HG02981 (cell line): ENCODE measurements at regions not wholly inside any gene's neighbourhood (a gene's known extent, or its start where the extent isn't known, plus 50 kb on each side); places are given as distances from the start of the nearest gene placed in this dataset.

Experiments
- ATAC-seq: cut with Tn5 transposase; IDR thresholded peaks from one replicate; pipeline ENCODE4 v1.9.1; 2021; ENCODE audit warnings: mild to moderate bottlenecking, moderate library complexity; ENCODE audit not compliant: unreplicated experiment

DNA sequence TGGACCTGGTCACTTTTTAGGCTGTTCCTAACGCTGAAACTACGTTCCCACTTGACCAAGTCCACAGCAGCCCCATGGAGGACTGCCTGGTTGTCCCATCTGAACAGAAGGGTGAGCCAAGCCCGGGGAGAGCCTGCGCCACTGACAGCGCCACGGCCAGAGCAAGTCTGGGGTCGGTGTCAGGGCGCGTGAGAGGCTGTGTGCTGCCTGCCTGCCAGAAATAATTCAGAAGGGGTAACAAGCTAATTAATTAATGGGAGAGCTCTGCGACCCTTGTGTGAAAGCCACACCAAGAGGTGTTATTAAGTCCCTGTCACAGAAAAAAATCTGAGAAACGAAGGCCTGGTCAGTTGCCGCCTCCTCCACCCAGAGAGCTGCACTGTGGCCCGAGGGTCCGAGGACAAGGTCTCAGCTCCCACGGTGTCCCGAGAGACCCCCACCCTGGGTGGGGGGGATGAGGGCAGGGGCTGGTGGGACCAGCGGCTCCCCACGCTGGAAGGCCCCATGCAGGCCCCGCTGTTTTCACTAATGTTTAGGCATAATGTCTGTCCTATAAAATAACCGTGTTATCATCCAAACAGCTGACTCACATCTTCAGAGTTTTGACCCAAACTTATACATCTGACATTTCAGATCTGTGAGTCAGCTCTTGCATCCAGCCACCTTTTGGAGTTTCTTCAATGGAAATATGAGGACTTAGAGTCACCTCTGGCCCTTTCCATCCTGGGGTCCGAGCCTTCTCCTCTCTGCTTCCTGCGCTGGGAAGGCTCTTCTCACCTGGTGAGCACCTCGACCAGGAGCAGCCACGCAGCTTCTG is 58.5 kb downstream of the DLL1 start:
- no peak for ATAC-seq

DNA sequence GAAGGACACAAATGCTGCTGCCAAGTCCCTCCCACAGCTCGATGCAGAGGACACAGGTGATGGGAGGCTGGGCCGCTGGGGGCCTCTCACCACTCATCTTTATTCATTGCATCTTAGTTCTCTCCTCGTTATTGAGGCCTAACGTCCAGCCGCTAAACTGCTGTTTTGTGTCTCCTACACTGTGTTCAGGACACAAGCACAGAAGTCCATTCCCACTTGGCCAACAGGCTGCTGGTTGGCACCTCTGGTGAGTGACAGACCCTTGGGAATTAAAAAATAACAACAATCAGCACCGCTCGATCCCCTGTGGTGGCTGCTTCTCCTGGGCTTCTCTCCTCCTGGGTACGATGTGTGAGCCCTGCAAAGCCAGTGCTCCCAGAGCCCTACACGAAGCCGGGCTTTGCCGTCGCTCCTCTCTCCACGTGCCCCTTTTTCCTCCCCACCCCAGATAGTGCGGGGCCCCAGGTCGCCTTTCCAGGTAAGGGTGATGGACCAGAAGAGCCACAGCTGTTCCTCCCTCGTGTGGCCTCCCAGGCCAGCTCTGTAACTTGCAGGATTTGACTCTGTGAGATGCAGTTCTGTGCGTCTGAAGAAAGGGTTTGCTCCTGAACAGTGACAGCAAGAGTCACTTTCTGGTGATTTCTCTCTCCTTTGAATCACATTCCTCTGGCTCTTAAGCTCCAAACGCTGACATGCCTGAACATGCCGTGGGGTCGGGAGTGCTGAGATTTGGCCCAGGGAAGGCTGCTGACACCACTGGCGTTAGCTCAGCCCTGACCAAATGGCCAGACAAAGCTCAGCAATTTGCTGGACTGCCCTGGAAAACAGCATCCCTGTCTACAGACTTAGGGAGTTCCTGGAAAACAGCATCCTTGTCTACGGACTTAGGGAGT is 59.3 kb downstream of the DLL1 start:
- ATAC-seq: no peak

GRCh38 chr6:170230520-170231292 is 60.2 kb downstream of the DLL1 start:
- no peak for ATAC-seq

- ATAC-seq: no peak
Observed at GRCh38 chr6:170229851-170230519, 60.9 kb downstream of the DLL1 start.

GRCh38 chr6:170229396-170229795 is 61.5 kb downstream of the DLL1 start:
- no peak for ATAC-seq

DNA sequence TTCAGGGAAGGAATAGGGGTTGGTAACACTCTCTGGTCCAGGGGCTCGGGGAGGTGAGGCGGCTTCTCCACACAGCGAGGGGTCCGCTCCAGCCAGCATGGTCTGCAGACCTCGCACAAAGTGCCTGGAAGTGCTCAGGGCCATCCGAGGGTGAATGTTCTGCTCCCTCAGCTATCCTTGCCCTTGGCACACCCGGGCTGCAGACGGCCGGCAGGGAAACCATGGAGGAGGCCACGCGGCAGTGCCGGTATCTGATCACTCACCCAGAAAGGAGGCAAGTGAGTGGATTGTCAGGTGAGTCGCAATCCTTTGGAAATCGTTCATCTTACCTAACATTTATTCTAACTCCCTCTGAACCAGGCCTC is 62.0 kb downstream of the DLL1 start:
- ATAC-seq: no peak

GRCh38 chr6:170227996-170228945 is 62.6 kb downstream of the DLL1 start:
- no peak for ATAC-seq

DNA sequence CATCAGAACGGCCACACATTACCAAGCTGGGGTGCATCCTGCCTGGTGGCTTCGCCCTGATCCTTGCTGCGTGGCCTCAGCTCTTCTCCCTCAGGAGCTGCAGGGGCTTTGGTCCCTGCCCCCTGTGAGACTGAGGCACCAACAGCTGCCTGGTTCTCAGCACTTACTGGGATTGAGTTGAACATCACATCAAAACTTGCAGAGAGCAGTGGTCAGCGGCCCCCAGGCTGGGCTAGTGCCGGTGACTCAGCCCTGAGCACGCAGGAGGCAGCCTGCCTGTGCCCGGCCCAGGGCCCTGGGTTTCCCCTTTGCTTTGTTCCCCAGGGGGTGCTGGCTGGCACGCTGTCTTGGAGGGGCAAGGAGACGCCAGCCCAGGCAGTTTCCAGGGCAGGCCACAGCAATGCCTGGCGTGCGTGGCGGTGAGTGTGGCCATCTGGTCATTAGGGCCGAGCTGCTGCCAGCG is 63.3 kb downstream of the DLL1 start:
- ATAC-seq: no peak

- ATAC-seq: no peak
Observed at GRCh38 chr6:170226647-170227046, 64.2 kb downstream of the DLL1 start.

DNA sequence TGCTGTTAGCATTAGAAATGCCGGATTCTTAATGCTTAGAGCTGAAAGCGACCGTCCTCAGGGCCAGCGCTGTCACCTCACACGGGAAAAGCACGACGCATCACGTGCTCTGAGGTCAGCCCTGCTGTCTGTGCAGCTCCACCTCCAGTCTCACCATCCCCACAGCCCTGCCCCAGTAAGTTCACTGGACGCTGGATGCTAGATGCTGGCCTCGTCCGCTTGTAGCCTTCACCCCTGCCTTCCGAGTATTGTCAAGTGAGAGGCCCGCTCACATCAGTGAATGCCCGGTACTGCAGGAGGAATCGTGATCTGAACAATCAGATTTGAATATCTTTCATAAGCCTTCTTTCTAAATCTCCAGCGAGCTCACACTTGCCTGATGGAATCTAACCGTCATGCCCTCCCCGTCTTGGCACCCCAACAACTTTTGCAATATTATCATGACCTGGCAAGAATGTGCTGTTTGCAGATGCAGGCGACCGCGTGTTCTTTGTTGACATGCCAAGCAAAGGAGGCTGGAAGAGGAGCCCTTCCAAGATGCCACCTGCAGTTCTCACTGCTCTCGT is 64.9 kb downstream of the DLL1 start:
- no peak for ATAC-seq

GRCh38 chr6:170224694-170225660 is 65.9 kb downstream of the DLL1 start:
- no peak for ATAC-seq

- ATAC-seq: no peak
Observed at GRCh38 chr6:170223718-170224693, 66.9 kb downstream of the DLL1 start.

DNA sequence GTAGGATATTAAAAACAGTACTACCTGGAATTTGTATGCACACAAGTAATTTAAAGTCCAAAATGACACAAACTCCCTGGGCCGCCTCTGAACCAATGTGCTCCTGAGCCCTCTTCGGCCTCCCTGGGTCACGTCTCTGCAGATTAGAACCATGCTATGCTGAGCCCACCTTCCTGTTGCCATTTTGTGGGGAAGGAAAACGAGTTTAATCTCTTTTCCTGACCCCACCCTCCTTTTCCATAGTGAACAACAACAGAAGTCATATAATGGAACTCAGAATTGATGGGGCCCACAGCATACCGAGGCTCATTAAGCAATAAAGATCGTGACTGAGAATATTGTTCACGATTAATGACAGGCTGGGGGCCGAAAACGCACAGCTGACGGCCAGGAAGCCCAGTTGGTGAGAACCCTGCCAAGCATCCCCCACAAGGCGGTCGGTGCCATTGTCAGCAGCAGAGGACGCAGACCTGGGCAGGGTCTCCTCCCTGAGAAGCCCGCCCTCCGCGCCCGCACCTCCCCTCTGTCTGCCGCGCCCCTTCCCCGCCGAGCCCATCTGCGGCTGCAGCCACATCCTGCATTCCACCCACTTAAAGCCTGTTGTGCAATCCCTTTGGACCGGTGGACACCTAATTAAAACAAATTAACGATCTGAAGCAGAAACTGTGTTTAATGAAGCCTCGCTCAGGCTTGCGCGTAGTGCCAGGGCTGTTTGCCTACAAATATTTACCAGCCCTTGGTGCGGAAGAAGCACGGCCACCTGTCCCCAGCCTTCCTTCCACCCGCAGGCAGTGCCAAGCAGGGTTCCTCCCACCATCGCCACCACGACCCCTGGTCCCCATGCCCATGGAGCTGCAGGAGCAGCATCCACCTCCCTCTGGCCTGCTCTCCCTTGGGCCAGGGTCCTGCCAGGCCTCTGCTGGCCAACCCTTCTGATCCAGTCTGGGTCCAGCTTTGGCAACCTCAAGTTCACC is 68.1 kb downstream of the DLL1 start:
- ATAC-seq: no peak

DNA sequence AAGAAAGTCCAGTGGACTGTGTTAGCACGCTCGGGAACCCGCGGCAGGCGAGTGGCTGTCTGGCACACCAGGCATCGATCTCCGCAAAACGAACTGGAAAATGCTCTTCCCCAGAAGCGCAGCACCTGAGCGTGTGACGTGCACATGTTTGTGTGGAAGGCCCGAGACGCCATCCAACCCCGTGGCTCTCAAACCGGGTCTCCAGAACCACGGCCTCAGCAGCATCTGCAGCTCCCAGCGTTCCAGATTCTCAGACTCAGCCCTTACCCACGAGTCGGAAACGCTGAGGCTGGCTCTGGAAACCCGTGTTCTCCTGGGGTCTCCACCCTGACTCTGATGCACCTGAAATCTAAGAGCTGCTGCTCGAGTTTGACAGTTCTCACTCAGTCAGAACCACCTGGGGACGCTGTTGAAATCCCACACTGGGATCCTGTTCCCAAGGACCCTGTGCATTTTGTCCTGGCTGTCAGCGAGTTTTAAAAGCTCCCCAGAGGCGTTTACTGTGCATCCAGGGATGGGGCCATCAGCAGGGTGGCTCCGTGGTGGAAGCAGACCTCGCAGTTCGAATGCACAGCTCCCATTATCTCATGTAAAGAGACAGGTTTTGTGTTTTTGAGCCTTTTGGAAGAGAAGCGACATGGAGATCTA is 69.0 kb downstream of the DLL1 start:
- no peak for ATAC-seq

GRCh38 chr6:170221052-170221752 is 69.7 kb downstream of the DLL1 start:
- ATAC-seq: no peak
